ENCODE measurements at regions not wholly inside any gene's neighbourhood (a gene's known extent, or its start where the extent isn't known, plus 50 kb on each side); places are given as distances from the start of the nearest gene placed in this dataset.

DNA sequence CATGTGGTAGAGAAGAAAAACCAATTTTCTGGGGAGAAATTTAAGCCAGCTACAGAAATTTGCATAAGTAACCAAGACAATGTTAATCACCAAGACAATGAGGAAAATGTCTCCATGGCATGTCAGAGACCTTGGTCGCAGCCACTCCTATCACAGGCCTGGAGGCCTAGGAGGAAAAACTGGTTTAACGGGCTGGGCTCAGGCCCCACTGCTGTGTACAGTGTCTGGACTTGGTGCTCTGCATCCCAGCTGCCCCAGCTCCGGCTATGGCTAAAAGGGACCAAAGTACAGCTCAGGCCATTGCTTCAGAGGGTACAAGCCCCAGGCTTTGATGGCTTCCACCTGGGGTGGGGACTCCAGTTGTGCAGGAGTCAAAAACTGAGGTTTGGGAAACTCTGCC, 1075.1 kb upstream of the CDH18 start:
- in situ Hi-C loops (cut with HindIII; ENCODE audit: low pct_ligation_motif_present, low sequenced_read_pairs) = no loop called here
- H3K27ac ChIP-seq = no peak overlapping the region
- TF ChIP-seq, protein P1, sequence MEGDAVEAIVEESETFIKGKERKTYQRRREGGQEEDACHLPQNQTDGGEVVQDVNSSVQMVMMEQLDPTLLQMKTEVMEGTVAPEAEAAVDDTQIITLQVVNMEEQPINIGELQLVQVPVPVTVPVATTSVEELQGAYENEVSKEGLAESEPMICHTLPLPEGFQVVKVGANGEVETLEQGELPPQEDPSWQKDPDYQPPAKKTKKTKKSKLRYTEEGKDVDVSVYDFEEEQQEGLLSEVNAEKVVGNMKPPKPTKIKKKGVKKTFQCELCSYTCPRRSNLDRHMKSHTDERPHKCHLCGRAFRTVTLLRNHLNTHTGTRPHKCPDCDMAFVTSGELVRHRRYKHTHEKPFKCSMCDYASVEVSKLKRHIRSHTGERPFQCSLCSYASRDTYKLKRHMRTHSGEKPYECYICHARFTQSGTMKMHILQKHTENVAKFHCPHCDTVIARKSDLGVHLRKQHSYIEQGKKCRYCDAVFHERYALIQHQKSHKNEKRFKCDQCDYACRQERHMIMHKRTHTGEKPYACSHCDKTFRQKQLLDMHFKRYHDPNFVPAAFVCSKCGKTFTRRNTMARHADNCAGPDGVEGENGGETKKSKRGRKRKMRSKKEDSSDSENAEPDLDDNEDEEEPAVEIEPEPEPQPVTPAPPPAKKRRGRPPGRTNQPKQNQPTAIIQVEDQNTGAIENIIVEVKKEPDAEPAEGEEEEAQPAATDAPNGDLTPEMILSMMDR (IDR thresholded peaks at IDR 0.05; ENCODE audit: low read depth, low read length, missing control alignments) = no peak
- H3K36me3 ChIP-seq (replicated peaks) = no peaks in the 10 kb centered on the region
- H3K4me3 ChIP-seq (ENCODE audit: low read depth, low read length) = no peak overlapping the region
- H3K27me3 ChIP-seq (replicated peaks) = no peaks in the 10 kb centered on the region
- DNase-seq = no peak

DNA sequence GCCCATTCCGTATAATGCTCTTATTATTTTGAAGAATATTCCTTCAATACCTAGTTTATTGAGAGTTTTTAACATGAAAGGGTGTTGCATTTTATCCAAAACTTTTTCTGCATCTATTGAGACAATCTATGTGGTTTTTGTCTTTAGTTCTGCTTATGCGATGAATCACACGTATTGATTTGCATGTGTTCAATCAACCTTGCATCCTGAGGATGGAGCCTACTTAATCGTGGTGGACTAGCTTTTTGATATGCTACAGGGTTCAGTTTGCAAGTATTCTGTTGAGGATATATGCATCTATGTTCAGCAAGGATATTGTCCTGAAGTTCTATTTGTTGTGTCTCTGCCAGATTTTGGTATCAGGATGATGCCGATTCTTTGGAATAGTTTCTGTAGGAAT, 1070.3 kb upstream of the CDH18 start:
- H3K27ac ChIP-seq = no peak overlapping the region
- no peaks in the 10 kb centered on the region for H3K36me3 ChIP-seq (replicated peaks)
- no peaks in the 10 kb centered on the region for H3K27me3 ChIP-seq (replicated peaks)
- no peak overlapping the region for H3K4me3 ChIP-seq (ENCODE audit: low read depth, low read length)
- TF ChIP-seq, protein P1 (IDR thresholded peaks at IDR 0.05; ENCODE audit: low read depth, low read length, missing control alignments) = no peak
- in situ Hi-C loops (cut with HindIII; ENCODE audit: low pct_ligation_motif_present, low sequenced_read_pairs) = no loop called here
- DNase-seq = no peak

DNA sequence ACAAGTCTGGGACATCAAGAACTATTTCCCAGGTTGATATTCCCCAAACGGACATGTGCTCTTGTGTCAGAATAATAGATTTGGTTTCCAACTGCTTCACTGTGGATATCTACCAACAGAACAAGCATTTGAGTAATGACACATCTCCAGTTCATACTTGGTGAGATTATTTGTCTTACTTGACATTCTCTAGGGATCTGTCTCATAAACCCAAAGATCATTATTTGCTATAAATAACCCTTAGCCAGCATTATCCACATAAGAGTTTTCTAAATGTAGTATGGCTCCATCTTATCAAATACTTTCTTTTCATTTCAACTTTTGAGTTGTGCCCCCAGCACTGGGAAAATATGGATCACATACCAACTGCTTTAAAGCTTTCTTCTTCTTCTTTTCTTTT, 1063.9 kb upstream of the CDH18 start:
- Histone ChIP-seq H3K4me3 (ENCODE audit: low read depth, low read length) (no peak overlapping the region), H3K36me3 (replicated peaks) (no peaks in the 10 kb centered on the region), H3K27me3 (replicated peaks) (no peaks in the 10 kb centered on the region), H3K27ac (no peak overlapping the region)
- TF ChIP-seq, protein P1 (IDR thresholded peaks at IDR 0.05; ENCODE audit: low read depth, low read length, missing control alignments) = no peak
- in situ Hi-C loops (cut with HindIII; ENCODE audit: low pct_ligation_motif_present, low sequenced_read_pairs) = no loop called here
- DNase-seq = no peak

DNA sequence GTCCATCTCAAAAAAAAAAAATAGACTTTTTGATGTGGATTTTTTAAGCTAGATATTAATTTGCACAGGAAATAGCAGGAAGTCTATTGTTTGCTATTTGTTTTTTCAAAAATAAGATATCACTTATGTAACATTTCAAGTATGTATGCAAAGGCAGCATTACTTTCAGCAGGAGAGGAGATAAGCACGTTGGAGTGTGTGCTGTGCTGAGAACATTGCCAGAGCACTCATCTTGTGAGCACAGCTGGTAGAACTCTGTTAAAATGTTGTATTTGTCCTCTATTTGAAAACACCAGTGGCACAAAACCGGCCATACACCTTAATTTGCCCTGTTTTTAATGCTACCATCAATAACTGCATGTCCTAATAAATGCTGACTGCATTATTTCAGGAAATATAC, 1061.9 kb upstream of the CDH18 start:
- in situ Hi-C loops (cut with HindIII; ENCODE audit: low pct_ligation_motif_present, low sequenced_read_pairs) = no loop called here
- H3K27ac ChIP-seq = no peak overlapping the region
- no peak overlapping the region for H3K4me3 ChIP-seq (ENCODE audit: low read depth, low read length)
- H3K27me3 ChIP-seq (replicated peaks) = no peaks in the 10 kb centered on the region
- no peak for DNase-seq
- TF ChIP-seq, protein P1 (IDR thresholded peaks at IDR 0.05; ENCODE audit: low read depth, low read length, missing control alignments) = no peak
- no peaks in the 10 kb centered on the region for H3K36me3 ChIP-seq (replicated peaks)

DNA sequence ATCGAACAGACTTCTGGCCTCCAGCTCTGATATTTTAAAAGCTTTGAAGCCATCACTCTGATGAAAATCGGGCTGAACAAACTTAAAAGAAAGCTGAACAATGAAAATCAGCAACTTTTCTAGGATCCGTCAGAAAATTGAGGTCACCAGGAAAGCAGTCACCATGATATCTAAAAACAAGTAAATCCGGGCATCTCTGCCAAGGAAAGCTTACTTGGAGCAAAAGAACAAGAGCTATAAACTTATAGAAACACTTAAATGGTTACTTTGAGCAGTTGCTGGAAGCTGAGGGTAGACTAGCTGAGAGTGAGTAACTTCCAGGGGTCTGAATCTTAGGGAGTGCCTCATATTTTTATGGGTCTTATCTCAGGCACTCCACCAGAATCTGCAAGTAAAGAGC, 1043.0 kb upstream of the CDH18 start:
- no peak overlapping the region for H3K27ac ChIP-seq
- H3K27me3 ChIP-seq (replicated peaks) = no peaks in the 10 kb centered on the region
- no peaks in the 10 kb centered on the region for H3K36me3 ChIP-seq (replicated peaks)
- no peak overlapping the region for H3K4me3 ChIP-seq (ENCODE audit: low read depth, low read length)
- no peak for DNase-seq
- in situ Hi-C loops (cut with HindIII; ENCODE audit: low pct_ligation_motif_present, low sequenced_read_pairs) = no loop called here
- TF ChIP-seq, protein P1 (IDR thresholded peaks at IDR 0.05; ENCODE audit: low read depth, low read length, missing control alignments) = no peak

DNA sequence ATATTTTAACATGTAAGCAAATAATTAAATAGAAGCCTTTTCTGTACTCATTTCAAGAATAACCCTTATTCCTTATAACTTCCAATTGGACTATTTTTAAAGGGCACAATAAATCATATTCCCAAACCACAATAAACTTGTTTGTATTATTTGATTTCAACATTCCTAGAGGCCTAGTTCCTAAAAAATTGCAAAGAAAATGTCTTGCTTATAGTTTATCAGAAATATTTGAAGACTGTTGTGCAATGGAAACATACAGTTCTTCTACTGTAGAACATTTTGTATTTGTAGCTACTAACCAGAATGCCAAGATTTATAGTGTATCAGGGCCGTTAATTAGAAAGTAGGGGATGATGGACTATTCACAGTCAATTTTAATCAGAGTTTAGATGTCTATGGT, 1037.0 kb upstream of the CDH18 start:
- H3K4me3 ChIP-seq (ENCODE audit: low read depth, low read length) = no peak overlapping the region
- no peaks in the 10 kb centered on the region for H3K36me3 ChIP-seq (replicated peaks)
- in situ Hi-C loops (cut with HindIII; ENCODE audit: low pct_ligation_motif_present, low sequenced_read_pairs) = no loop called here
- no peaks in the 10 kb centered on the region for H3K27me3 ChIP-seq (replicated peaks)
- no peak overlapping the region for H3K27ac ChIP-seq
- TF ChIP-seq, protein P1 (IDR thresholded peaks at IDR 0.05; ENCODE audit: low read depth, low read length, missing control alignments) = no peak
- no peak for DNase-seq
